Cardiac fibroblast (primary cell): ENCODE measurements at regions not wholly inside any gene's neighbourhood (a gene's known extent, or its start where the extent isn't known, plus 50 kb on each side); places are given as distances from the start of the nearest gene placed in this dataset.

Source experiments
- DNase-seq, 2 donors: peaks; one replicate each; pipeline versions ENCODE4 v3.0.0 to v3.0.0-alpha.2; 2010; ENCODE audit warnings: low read depth in 2 of 2
- H3K4me3 ChIP-seq, 2 donors: replicated peaks in 1 of 2; 1 replicate in 1 of 2; 2 replicates in 1 of 2; pipeline ENCODE4 v1.5.1; 2011; ENCODE audit warnings: low read depth in 2 of 2, low read length in 2 of 2, mild to moderate bottlenecking in 2 of 2, moderate library complexity in 1 of 2
- TF ChIP-seq, protein P1 (sequence below): IDR thresholded peaks from one replicate; pipeline ENCODE4 v1.5.1; 2011; ENCODE audit warnings: low read depth, mild to moderate bottlenecking, low read length, inconsistent platforms

GRCh38 chr16:85994492-85995490 is 95.8 kb downstream of the IRF8 start:
- TF ChIP-seq, protein P1, sequence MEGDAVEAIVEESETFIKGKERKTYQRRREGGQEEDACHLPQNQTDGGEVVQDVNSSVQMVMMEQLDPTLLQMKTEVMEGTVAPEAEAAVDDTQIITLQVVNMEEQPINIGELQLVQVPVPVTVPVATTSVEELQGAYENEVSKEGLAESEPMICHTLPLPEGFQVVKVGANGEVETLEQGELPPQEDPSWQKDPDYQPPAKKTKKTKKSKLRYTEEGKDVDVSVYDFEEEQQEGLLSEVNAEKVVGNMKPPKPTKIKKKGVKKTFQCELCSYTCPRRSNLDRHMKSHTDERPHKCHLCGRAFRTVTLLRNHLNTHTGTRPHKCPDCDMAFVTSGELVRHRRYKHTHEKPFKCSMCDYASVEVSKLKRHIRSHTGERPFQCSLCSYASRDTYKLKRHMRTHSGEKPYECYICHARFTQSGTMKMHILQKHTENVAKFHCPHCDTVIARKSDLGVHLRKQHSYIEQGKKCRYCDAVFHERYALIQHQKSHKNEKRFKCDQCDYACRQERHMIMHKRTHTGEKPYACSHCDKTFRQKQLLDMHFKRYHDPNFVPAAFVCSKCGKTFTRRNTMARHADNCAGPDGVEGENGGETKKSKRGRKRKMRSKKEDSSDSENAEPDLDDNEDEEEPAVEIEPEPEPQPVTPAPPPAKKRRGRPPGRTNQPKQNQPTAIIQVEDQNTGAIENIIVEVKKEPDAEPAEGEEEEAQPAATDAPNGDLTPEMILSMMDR, result no peak
- DNase-seq, result no peak
- no peak overlapping the region for H3K4me3 ChIP-seq

DNA sequence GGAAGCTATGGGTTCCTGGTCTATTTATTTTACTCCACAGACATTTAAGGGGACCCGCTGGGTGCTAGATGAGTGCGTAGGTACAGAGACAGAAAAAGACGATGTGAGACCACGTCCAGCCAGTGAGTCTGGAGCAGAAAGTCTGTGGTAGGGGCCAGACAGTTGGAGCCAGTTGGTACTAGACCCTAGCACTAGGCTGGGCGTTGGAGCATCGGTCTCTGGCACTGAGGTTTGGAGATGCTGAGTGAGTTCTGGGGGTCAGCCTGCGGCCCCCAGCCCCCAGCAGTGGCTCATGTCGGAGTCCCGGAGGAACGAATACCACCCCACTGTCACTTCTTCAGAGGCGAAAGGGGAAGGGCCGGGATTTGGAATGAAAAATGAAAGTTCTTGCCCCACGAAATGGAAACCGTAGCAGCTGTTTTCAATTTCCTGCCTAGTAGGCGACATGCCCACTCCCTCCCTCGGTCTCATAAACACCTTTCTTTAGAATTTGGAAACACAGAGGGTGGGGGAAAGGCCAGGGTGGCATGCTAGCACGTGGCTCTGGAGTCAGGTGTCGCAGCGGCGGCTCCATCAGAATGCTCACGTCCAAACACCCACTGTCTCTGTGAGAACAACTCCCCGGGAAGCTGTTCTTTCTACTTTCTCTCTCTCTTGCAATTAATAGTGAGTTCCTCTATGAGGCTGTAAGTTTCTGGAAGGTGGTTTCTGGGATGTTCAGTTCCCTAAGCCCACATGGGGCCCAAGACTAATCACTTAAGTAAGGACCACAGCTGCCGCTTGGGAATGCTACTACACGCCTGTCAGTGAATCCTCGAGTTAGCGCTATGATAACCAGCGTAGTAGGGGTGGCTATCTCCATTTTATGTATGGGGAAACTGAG is 96.8 kb downstream of the IRF8 start:
- DNase-seq, result no peak
- no peak overlapping the region for H3K4me3 ChIP-seq

GRCh38 chr16:85996843-85997242 is 97.9 kb downstream of the IRF8 start:
- no peak for DNase-seq
- TF ChIP-seq, protein P1, result no peak
- H3K4me3 ChIP-seq, result no peak overlapping the region

More for the DNA sequence above, 96.8 kb downstream of the IRF8 start:
- TF ChIP-seq, protein P1, result no peak

GRCh38 chr16:85998171-85998867 is 99.4 kb downstream of the IRF8 start:
- DNase-seq, result no peak
- TF ChIP-seq, protein P1, result no peak
- no peak overlapping the region for H3K4me3 ChIP-seq

- TF ChIP-seq, protein P1, result no peak
- H3K4me3 ChIP-seq, result no peak overlapping the region
- no peak for DNase-seq
Observed at GRCh38 chr16:85998868-85999729, 100.1 kb downstream of the IRF8 start.
